Central memory CD8-positive, alpha-beta T cell (primary cell): ENCODE measurements at regions not wholly inside any gene's neighbourhood (a gene's known extent, or its start where the extent isn't known, plus 50 kb on each side); places are given as distances from the start of the nearest gene placed in this dataset.

Experiments
- ATAC-seq: fragments of 150-1000 bp; cut with Tn5 transposase; replicated peaks from 2 replicates; pipeline ENCODE4 v1.10.0; 2022; ENCODE audit warnings: mild to moderate bottlenecking, moderate FRiP score, moderate number of reproducible peaks; ENCODE audit not compliant: poor library complexity, severe bottlenecking; ENCODE audit errors: extremely low read depth
- DNase-seq, 2 donors: peaks; one replicate each; pipeline ENCODE4 v3.0.0; 2021; ENCODE audit warnings: low spot score in 2 of 2
- H3K27ac Mint-ChIP-seq: one replicate; pipeline ENCODE4 v1.8.0; 2022; ENCODE audit warnings: low read depth, mild to moderate bottlenecking, moderate library complexity, mixed read lengths
- H3K27me3 Mint-ChIP-seq: one replicate; pipeline ENCODE4 v1.8.0; 2022; ENCODE audit warnings: mixed read lengths
- H3K36me3 Mint-ChIP-seq: one replicate; pipeline ENCODE4 v1.8.0; 2022; ENCODE audit warnings: mild to moderate bottlenecking, moderate library complexity, mixed read lengths; ENCODE audit not compliant: insufficient read depth
- H3K4me1 Mint-ChIP-seq: one replicate; pipeline ENCODE4 v1.8.0; 2022; ENCODE audit warnings: mixed read lengths
- H3K4me3 Mint-ChIP-seq: one replicate; pipeline ENCODE4 v1.8.0; 2022; ENCODE audit warnings: mild to moderate bottlenecking, moderate library complexity, mixed read lengths
- H3K9me3 Mint-ChIP-seq: one replicate; pipeline ENCODE4 v1.8.0; 2022; ENCODE audit warnings: mixed read lengths

DNA sequence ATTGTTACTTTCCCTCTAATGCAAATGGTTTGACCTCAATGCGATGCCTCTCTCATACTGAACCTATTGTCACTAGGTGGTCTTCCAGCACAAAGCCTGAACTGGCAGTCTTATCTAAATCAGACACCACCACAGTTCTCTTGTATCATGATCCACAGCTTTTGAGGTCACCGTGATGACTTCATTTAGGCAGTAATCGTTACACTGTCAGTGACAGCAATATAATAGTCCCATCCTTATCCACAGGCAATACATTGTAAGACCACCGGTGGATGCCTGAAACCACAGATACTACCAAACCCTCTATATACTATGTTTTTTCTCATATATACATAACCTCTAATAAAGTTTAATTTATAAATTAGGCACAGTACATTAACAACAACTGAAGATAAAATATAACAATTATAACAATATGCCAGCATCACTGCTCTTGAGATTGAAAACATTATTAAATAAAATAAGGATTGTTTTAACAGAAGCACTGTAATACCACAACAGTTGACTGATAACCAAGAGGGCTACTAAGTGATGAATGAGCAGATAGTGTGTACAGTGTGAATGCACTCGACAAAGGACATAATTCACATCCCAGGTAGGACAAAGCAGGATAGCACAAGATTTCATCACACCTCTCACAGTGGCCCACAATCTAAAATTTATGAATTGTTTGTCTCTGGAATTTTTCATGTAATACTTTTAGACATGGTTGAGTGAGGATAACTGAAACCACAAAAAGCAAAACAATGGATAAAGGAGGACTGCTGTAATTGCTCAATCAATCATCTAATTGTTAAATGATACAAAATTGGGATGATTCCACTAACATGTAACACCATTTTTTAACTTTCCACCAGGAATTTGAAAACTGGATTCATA lies 419.4 kb downstream of the CENPC start:
- Mint-ChIP-seq H3K4me1 (no peaks in the 10 kb centered on the region), H3K4me3 (no peak overlapping the region), H3K27ac (no peak overlapping the region), H3K36me3 (no peaks in the 10 kb centered on the region), H3K9me3 (peaks cover 3% of the 10 kb centered on the region), H3K27me3 (no peaks in the 10 kb centered on the region)
- DNase-seq (no peak), ATAC-seq (no peak)

DNA sequence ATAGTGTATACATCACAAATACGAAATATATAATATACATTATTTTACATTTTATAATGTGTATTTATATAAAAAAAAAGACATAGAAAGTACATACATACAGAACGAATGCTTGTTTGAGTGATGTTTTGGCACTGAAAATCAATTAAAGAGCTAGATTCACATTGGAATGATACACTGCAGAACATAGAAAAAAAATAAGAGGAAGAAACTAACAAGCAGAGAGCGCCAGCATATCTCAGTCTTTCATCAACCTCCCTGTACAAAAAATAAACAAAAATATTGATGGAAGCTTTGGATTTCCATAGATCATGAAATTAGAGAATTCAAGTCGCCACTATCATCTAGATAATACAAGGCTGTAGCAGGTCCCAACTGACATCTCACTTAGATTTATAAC lies 420.6 kb downstream of the CENPC start:
- H3K27me3 Mint-ChIP-seq, result no peaks in the 10 kb centered on the region
- H3K36me3 Mint-ChIP-seq, result no peaks in the 10 kb centered on the region
- H3K9me3 Mint-ChIP-seq, result peaks cover 3% of the 10 kb centered on the region

GRCh38 chr4:67122029-67122428 lies 423.3 kb downstream of the CENPC start:
- Mint-ChIP-seq H3K4me3 (no peak overlapping the region), H3K36me3 (no peaks in the 10 kb centered on the region)
- no peak for ATAC-seq

More for the DNA sequence above, 420.6 kb downstream of the CENPC start:
- ATAC-seq (no peak), DNase-seq (no peak)
- no peak overlapping the region for H3K27ac Mint-ChIP-seq
- no peaks in the 10 kb centered on the region for H3K4me1 Mint-ChIP-seq
- no peak overlapping the region for H3K4me3 Mint-ChIP-seq

DNA sequence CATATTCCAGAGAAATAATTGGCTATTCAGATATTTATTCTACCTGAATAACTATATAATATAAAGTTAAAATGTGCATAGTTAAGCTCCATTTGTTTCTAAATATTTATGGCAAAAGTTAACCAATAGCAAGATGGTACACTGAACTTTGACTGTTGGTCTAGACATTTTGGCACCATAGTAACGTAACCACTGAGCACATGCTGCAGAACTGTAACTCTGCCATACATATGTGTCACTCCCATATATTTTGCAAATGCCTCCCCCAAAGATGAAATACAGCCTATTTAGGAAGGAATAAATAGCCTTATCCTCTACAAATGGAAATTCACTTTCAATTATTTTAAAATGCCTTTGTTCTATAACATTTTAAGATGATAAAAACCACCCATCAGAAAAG lies 424.9 kb downstream of the CENPC start:
- Mint-ChIP-seq H3K4me3 (no peak overlapping the region), H3K9me3 (peaks cover 16% of the 10 kb centered on the region), H3K27me3 (no peaks in the 10 kb centered on the region), H3K27ac (no peak overlapping the region), H3K4me1 (no peaks in the 10 kb centered on the region), H3K36me3 (no peaks in the 10 kb centered on the region)
- no peak for ATAC-seq
- no peak for DNase-seq

More at GRCh38 chr4:67122029-67122428, 423.3 kb downstream of the CENPC start:
- DNase-seq, result no peak
- Mint-ChIP-seq H3K27ac (no peak overlapping the region), H3K27me3 (no peaks in the 10 kb centered on the region), H3K9me3 (peaks cover 16% of the 10 kb centered on the region), H3K4me1 (no peaks in the 10 kb centered on the region)

DNA sequence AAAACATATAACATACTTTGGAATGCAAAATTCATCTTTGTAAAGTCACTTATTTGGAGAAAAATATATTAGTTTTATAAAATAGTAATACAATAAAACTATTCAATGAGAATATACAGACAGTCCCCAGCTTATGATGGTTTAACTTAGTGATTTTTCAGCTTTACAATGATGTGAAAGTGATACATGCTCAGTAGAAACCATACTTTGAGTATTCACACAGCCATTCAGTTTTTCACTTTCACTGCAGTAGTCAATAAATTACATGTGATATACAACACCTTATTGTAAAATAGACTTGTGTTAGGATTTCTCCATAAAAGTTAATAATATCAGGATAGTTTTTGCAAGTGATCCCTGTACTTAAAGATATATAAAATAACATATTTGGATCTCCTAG lies 436.0 kb downstream of the CENPC start:
- no peaks in the 10 kb centered on the region for H3K4me1 Mint-ChIP-seq
- H3K4me3 Mint-ChIP-seq, result no peak overlapping the region
- no peaks in the 10 kb centered on the region for H3K36me3 Mint-ChIP-seq
- no peak for ATAC-seq
- H3K27ac Mint-ChIP-seq, result no peak overlapping the region
- H3K27me3 Mint-ChIP-seq, result no peaks in the 10 kb centered on the region
- no peak for DNase-seq
- peaks cover 19% of the 10 kb centered on the region for H3K9me3 Mint-ChIP-seq

GRCh38 chr4:67106861-67107460 lies 438.3 kb downstream of the CENPC start:
- no peak for DNase-seq
- H3K4me3 Mint-ChIP-seq, result no peak overlapping the region
- no peak overlapping the region for H3K27ac Mint-ChIP-seq
- H3K4me1 Mint-ChIP-seq, result no peaks in the 10 kb centered on the region
- no peak for ATAC-seq
- peaks cover 12% of the 10 kb centered on the region for H3K9me3 Mint-ChIP-seq
- no peaks in the 10 kb centered on the region for H3K36me3 Mint-ChIP-seq
- no peaks in the 10 kb centered on the region for H3K27me3 Mint-ChIP-seq

- no peak overlapping the region for H3K27ac Mint-ChIP-seq
- DNase-seq (no peak), ATAC-seq (no peak)
- H3K27me3 Mint-ChIP-seq, result no peaks in the 10 kb centered on the region
- H3K9me3 Mint-ChIP-seq, result peaks cover 11% of the 10 kb centered on the region
- H3K4me1 Mint-ChIP-seq, result no peaks in the 10 kb centered on the region
- H3K36me3 Mint-ChIP-seq, result no peaks in the 10 kb centered on the region
- H3K4me3 Mint-ChIP-seq, result no peak overlapping the region
These were observed 441.2 kb downstream of the CENPC start for GRCh38 chr4:67104145-67104544.

DNA sequence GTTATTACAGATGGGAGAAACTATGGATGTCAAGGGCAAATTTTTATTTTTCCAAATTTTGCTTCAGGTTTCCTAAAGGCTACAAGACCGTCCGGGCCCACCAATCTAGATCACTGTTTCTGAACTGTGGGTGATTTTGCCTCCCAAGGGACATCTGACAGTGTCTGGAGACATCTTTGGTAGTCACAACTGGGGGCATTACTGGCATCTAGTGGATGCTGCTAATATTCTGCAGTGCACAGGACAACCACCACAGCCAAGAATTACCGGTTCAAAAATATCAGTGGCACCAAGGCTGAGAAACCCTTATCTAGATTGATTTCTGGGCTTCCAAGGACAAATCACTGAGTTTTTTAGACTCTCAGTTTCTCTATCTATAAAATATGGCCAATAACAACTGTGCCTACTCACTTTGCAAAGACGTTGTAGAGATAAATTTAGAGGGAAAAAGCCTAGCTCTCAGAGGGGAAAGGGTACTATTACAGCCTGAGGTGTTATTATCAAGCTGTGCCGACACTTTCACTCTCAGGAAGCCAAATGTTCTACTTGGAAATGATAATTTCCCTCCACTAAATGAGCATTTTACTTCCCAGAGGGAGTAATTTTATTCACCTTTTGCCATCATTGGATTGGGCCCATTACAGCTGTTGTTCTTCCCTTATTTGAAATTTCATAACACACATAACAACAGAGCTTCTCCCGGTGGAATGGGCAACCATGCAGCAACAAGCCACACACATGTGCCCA lies 442.1 kb downstream of the CENPC start:
- no peak for ATAC-seq
- H3K4me3 Mint-ChIP-seq, result no peak overlapping the region
- no peaks in the 10 kb centered on the region for H3K36me3 Mint-ChIP-seq
- no peaks in the 10 kb centered on the region for H3K27me3 Mint-ChIP-seq
- no peaks in the 10 kb centered on the region for H3K4me1 Mint-ChIP-seq
- no peak overlapping the region for H3K27ac Mint-ChIP-seq
- DNase-seq, result no peak
- H3K9me3 Mint-ChIP-seq, result peaks cover 11% of the 10 kb centered on the region

GRCh38 chr4:67101612-67102011 lies 443.7 kb downstream of the CENPC start:
- H3K4me1 Mint-ChIP-seq, result no peaks in the 10 kb centered on the region
- no peak overlapping the region for H3K4me3 Mint-ChIP-seq
- H3K36me3 Mint-ChIP-seq, result no peaks in the 10 kb centered on the region
- ATAC-seq (no peak), DNase-seq (no peak)
- no peak overlapping the region for H3K27ac Mint-ChIP-seq
- peaks cover 16% of the 10 kb centered on the region for H3K9me3 Mint-ChIP-seq
- no peaks in the 10 kb centered on the region for H3K27me3 Mint-ChIP-seq

- Mint-ChIP-seq H3K36me3 (no peaks in the 10 kb centered on the region), H3K4me1 (no peaks in the 10 kb centered on the region), H3K27me3 (no peaks in the 10 kb centered on the region), H3K4me3 (no peak overlapping the region), H3K9me3 (no peaks in the 10 kb centered on the region), H3K27ac (no peak overlapping the region)
- ATAC-seq (no peak), DNase-seq (no peak)
These were observed 453.0 kb downstream of the CENPC start for GRCh38 chr4:67092351-67092750.

- H3K4me1 Mint-ChIP-seq, result no peaks in the 10 kb centered on the region
- DNase-seq, result no peak
- H3K4me3 Mint-ChIP-seq, result no peak overlapping the region
- H3K36me3 Mint-ChIP-seq, result no peaks in the 10 kb centered on the region
- no peaks in the 10 kb centered on the region for H3K27me3 Mint-ChIP-seq
- no peak overlapping the region for H3K27ac Mint-ChIP-seq
- H3K9me3 Mint-ChIP-seq, result no peaks in the 10 kb centered on the region
- no peak for ATAC-seq
These were observed 453.6 kb downstream of the CENPC start for GRCh38 chr4:67091673-67092072.

DNA sequence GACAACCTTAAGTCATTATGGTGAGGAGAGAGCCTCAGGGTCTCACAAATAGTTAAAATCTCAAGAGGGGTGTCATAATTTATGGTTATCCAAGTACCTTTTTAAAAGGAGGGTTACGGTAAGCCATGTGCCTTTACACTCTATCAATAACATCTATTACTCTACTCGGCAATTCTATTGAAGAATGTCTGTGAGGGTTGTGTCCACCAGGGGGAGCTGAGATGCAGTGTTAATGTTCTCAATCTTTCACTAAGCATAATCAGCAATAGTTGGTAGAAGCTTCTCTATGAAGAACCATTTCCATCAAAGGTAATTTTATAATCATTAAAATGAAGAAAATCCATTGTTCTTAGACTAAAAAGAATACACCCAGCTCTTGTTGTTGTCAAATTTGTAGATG lies 457.4 kb downstream of the CENPC start:
- no peak overlapping the region for H3K4me3 Mint-ChIP-seq
- H3K9me3 Mint-ChIP-seq, result peaks cover 4% of the 10 kb centered on the region
- H3K4me1 Mint-ChIP-seq, result no peaks in the 10 kb centered on the region
- no peaks in the 10 kb centered on the region for H3K27me3 Mint-ChIP-seq
- no peak overlapping the region for H3K27ac Mint-ChIP-seq
- ATAC-seq, result no peak
- no peak for DNase-seq
- H3K36me3 Mint-ChIP-seq, result no peaks in the 10 kb centered on the region

DNA sequence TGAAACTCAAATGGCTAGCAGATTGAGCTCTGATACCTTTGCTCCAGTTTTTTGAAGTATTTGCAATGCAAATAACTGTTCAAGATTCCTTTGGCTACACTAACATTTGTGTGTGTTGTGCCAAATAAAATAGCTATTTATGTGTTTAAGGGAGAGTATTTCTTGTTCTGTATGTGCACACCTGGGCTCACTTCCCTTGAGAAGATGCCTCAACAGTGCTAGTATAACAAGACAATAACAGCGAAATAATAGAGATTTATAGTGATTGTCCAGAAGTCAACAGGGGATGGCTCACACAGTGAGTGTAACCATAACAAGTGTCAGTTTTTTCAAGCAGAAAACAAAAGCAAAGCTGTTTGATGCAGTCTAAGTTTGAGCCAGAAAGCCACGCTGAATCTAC lies 460.5 kb downstream of the CENPC start:
- DNase-seq (no peak), ATAC-seq (no peak)
- H3K9me3 Mint-ChIP-seq, result peaks cover 11% of the 10 kb centered on the region
- no peaks in the 10 kb centered on the region for H3K27me3 Mint-ChIP-seq
- no peak overlapping the region for H3K4me3 Mint-ChIP-seq
- H3K36me3 Mint-ChIP-seq, result no peaks in the 10 kb centered on the region
- no peak overlapping the region for H3K27ac Mint-ChIP-seq
- no peaks in the 10 kb centered on the region for H3K4me1 Mint-ChIP-seq
